ENCODE measurements at regions not wholly inside any gene's neighbourhood (a gene's known extent, or its start where the extent isn't known, plus 50 kb on each side); places are given as distances from the start of the nearest gene placed in this dataset.

- Histone ChIP-seq H4K91ac (ENCODE audit: insufficient read depth, low read depth, low read length) (no peak overlapping the region), H2AFZ (replicated peaks; ENCODE audit: low read length, poor library complexity) (no peak overlapping the region), H2BK15ac (ENCODE audit: low read depth, low read length) (no peak overlapping the region), H3K4ac (ENCODE audit: low read depth, low read length) (no peak overlapping the region), H3K27me3 (ENCODE audit: control insufficient read depth, insufficient read depth, low read length) (no peaks in the 10 kb centered on the region), H2AK5ac (ENCODE audit: low read depth, low read length) (no peak overlapping the region), H3K36me3 (ENCODE audit: control insufficient read depth, insufficient read depth, low read length) (no peaks in the 10 kb centered on the region), H4K20me1 (ENCODE audit: insufficient read depth, low read length) (no peaks in the 10 kb centered on the region), H3K4me2 (ENCODE audit: low read depth, low read length) (no peak overlapping the region), H2BK120ac (ENCODE audit: low read depth, low read length) (no peak overlapping the region), H2BK20ac (ENCODE audit: low read depth, low read length) (no peak overlapping the region), H3K9ac (ENCODE audit: low read depth, low read length) (no peak overlapping the region), H3K9me3 (ENCODE audit: control insufficient read depth, insufficient read depth, low read length) (peaks cover 17% of the 10 kb centered on the region), H3K79me1 (ENCODE audit: low read depth in 1 of 2, low read length in 2 of 2) (no peaks in the 10 kb centered on the region), H2AK9ac (replicated peaks; ENCODE audit: low read depth, low read length, poor library complexity) (no peak overlapping the region), H3K9me1 (ENCODE audit: insufficient read depth, low read length) (no peaks in the 10 kb centered on the region), H4K5ac (ENCODE audit: low read depth, low read length) (no peak overlapping the region), H3K14ac (replicated peaks; ENCODE audit: low read depth, low read length) (no peak overlapping the region), H3K4me1 (ENCODE audit: control insufficient read depth, insufficient read depth, low read length) (no peaks in the 10 kb centered on the region), H3K4me3 (ENCODE audit: insufficient read depth, low read depth, low read length) (no peak overlapping the region), H3K23ac (ENCODE audit: low read depth, low read length) (no peak overlapping the region), H3K56ac (ENCODE audit: extremely low read depth, insufficient read depth, low read length) (no peak overlapping the region), H3K18ac (ENCODE audit: low read depth, low read length) (no peak overlapping the region), H4K8ac (ENCODE audit: low read depth in 2 of 2, low read length in 2 of 2) (no peak overlapping the region), H2BK5ac (ENCODE audit: low read depth, low read length, poor library complexity, severe bottlenecking) (no peak overlapping the region), H3K27ac (ENCODE audit: insufficient read depth, low read length) (no peak overlapping the region)
- ChIA-PET POLR2A (ENCODE audit: unreplicated experiment) (no interaction called here), CTCF (no interaction called here)
- ATAC-seq (ENCODE audit: low read depth) (no peak), DNase-seq (no peak)
- TF ChIP-seq MXI1 (IDR thresholded peaks at IDR 0.05; ENCODE audit: borderline replicate concordance, low read depth, low read length): no peak
- no peak for TF ChIP-seq MAFK (IDR thresholded peaks at IDR 0.05; ENCODE audit: low read depth, low read length)
- TF ChIP-seq RAD21 (IDR thresholded peaks at IDR 0.05; ENCODE audit: low read length): no peak
- TF ChIP-seq USF2 (IDR thresholded peaks at IDR 0.05; ENCODE audit: low read depth, low read length): no peak
- TF ChIP-seq CEBPB (IDR thresholded peaks at IDR 0.05; ENCODE audit: low read depth, low read length): no peak
- TF ChIP-seq ELK1 (IDR thresholded peaks at IDR 0.05; ENCODE audit: borderline replicate concordance, low read depth, low read length): no peak
- no peak for TF ChIP-seq RCOR1 (IDR thresholded peaks at IDR 0.05; ENCODE audit: insufficient replicate concordance, low read length)
- no peak for TF ChIP-seq CHD1 (IDR thresholded peaks at IDR 0.05; ENCODE audit: low read depth, low read length)
- no peak for TF ChIP-seq BHLHE40 (IDR thresholded peaks at IDR 0.05; ENCODE audit: low read depth, low read length)
- TF ChIP-seq POLR2A (IDR thresholded peaks at IDR 0.05; ENCODE audit: low read depth, low read length): no peak
- no peak for TF ChIP-seq SMC3 (IDR thresholded peaks at IDR 0.05; ENCODE audit: low read depth, low read length)
- no peak for TF ChIP-seq RFX5 (IDR thresholded peaks at IDR 0.05; ENCODE audit: low read depth, low read length)
- no peak for TF ChIP-seq FOS (IDR thresholded peaks at IDR 0.05; ENCODE audit: low read depth, low read length)
- no peak for TF ChIP-seq MAZ (IDR thresholded peaks at IDR 0.05; ENCODE audit: borderline replicate concordance, low read depth, low read length)
- no peak for TF ChIP-seq CTCF (conservative IDR thresholded peaks at IDR 0.05; ENCODE audit: low read depth, low read length)
- TF ChIP-seq NFE2L2 (IDR thresholded peaks at IDR 0.05; ENCODE audit: low read depth, low read length): no peak
- no TSS peak for BruUV-seq (replicated peaks)
- in situ Hi-C loops (cut with MboI; ENCODE audit: low sequenced_read_pairs) (no loop called here), dilution Hi-C loops (cut with HindIII; ENCODE audit: low sequenced_read_pairs, unreplicated experiment) (no loop called here), intact Hi-C loops (cut with micrococcal nuclease) (no loop called here)
- no CpG with 5 or more reads among the region's 8 CpGs for WGBS, 2 experiments (ENCODE audit: extremely low coverage in 2 of 2, insufficient read length in 1 of 2)
These were observed 91.7 kb upstream of the CHST15 start for GRCh38 chr10:124185084-124185483.
